GM06990 (cell line): ENCODE measurements at regions not wholly inside any gene's neighbourhood (a gene's known extent, or its start where the extent isn't known, plus 50 kb on each side); places are given as distances from the start of the nearest gene placed in this dataset.

ENCODE experiments used
- DNase-seq: peaks from one replicate; pipeline ENCODE4 v3.0.0-alpha.2; 2011; ENCODE audit not compliant: insufficient read length; ENCODE audit errors: extremely low read depth
- H3K27me3 ChIP-seq: replicated peaks from 2 replicates; pipeline ENCODE4 v1.6.0; 2011; ENCODE audit warnings: low read length; ENCODE audit not compliant: control insufficient read depth, insufficient read depth
- H3K36me3 ChIP-seq: 2 replicates; pipeline ENCODE4 v1.5.1; 2011; ENCODE audit warnings: low read length; ENCODE audit not compliant: control insufficient read depth, insufficient read depth
- H3K4me3 ChIP-seq: replicated peaks from 2 replicates; pipeline ENCODE4 v1.5.1; 2011; ENCODE audit warnings: low read depth, mild to moderate bottlenecking, control low read depth, low read length
- TF ChIP-seq, protein P1 (sequence below): IDR thresholded peaks from 2 replicates; pipeline ENCODE4 v1.5.1; 2011; ENCODE audit warnings: low read length, control low read depth, mild to moderate bottlenecking, inconsistent platforms; ENCODE audit not compliant: insufficient read depth, poor library complexity, severe bottlenecking

DNA sequence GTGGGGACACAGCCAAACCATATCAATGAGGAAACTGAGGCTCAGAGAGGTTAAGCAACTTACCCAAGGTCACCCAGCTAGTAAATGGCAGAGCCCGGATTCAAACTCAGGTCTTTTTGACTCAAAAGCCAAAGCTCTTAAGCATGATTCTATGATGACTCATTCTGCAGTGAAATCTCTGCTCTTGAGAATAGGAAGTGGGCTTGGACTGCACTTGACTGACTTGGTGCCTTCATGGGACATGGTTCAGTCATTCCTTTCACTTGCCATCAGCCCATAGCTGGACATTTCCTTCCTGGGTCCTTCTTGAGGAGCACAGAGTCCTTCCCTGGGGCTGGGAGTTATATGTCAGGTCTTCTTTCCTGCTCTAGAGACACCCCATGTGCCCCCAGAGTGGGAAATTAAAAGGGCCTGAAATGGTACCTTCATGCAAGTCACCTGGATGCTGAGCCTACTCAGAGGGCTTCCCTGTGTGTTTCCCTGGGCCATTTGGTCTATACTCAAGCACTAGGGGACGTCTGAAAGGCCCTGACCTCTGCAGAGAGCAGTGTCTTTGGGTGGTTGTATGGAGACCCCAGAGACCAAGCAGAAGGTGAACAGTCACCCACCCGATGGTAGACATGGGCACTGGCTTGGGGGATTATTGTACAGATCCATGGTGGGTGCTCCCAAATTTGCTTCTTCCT lies 62.4 kb upstream of the SDK1 start:
- TF ChIP-seq, protein P1, sequence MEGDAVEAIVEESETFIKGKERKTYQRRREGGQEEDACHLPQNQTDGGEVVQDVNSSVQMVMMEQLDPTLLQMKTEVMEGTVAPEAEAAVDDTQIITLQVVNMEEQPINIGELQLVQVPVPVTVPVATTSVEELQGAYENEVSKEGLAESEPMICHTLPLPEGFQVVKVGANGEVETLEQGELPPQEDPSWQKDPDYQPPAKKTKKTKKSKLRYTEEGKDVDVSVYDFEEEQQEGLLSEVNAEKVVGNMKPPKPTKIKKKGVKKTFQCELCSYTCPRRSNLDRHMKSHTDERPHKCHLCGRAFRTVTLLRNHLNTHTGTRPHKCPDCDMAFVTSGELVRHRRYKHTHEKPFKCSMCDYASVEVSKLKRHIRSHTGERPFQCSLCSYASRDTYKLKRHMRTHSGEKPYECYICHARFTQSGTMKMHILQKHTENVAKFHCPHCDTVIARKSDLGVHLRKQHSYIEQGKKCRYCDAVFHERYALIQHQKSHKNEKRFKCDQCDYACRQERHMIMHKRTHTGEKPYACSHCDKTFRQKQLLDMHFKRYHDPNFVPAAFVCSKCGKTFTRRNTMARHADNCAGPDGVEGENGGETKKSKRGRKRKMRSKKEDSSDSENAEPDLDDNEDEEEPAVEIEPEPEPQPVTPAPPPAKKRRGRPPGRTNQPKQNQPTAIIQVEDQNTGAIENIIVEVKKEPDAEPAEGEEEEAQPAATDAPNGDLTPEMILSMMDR, result no peak
- H3K36me3 ChIP-seq, result no peaks in the 10 kb centered on the region
- no peak for DNase-seq
- no peak overlapping the region for H3K4me3 ChIP-seq
- no peaks in the 10 kb centered on the region for H3K27me3 ChIP-seq

DNA sequence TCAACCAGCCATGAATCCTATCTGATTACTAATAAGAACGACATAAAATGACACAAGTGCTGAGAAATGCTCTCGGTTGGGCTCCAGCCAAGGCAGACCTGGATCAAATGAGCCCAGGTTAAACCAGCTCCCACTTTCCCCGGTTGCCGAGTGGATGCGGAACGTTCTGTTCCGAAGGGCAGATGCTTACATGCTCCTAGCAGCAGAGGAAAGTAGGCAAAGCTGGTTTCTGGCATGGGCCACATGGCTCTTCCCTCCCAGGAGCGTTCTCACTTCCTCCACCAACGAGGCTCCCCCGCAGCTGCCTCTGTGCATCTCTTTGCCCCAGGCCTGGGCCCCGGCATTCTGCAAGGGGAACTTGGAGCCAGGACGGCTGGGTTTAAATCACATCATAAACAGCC lies 61.8 kb upstream of the SDK1 start:
- H3K36me3 ChIP-seq, result no peaks in the 10 kb centered on the region
- TF ChIP-seq, protein P1, result no peak
- no peak for DNase-seq
- no peak overlapping the region for H3K4me3 ChIP-seq
- no peaks in the 10 kb centered on the region for H3K27me3 ChIP-seq

DNA sequence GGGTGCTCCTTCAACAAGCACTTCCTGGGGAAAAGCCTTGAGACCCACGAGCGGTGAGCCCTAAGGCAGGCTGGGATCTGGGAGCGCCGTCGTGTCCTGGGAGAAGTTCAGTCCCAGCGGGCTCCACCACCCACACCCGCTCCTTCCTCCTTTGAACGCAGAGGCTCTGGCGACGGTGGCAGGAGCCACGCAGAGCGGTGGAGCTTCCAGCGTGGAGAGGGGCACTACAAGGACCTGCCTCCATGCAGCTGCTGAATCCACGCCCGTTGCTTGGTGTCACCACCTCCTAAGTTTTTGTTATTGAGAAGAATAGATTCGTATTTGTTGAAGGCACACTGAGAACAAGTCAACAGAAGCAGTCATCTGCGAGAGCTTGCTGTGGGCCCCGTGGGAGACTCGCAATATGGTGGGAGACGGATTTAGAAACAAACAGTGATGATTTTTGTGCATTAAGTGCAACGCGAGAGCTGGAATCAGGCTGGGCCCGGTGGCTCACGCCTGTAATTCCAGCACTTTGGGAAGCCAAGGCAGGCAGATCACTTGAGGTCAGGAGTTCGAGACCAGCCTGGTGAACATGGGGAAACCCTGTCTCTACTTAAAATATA lies 60.1 kb upstream of the SDK1 start:
- Histone ChIP-seq H3K27me3 (no peaks in the 10 kb centered on the region; the same call in 1 of the 2 replicates), H3K4me3 (no peak overlapping the region), H3K36me3 (no peaks in the 10 kb centered on the region)
- TF ChIP-seq, protein P1, result no peak
- no peak for DNase-seq

DNA sequence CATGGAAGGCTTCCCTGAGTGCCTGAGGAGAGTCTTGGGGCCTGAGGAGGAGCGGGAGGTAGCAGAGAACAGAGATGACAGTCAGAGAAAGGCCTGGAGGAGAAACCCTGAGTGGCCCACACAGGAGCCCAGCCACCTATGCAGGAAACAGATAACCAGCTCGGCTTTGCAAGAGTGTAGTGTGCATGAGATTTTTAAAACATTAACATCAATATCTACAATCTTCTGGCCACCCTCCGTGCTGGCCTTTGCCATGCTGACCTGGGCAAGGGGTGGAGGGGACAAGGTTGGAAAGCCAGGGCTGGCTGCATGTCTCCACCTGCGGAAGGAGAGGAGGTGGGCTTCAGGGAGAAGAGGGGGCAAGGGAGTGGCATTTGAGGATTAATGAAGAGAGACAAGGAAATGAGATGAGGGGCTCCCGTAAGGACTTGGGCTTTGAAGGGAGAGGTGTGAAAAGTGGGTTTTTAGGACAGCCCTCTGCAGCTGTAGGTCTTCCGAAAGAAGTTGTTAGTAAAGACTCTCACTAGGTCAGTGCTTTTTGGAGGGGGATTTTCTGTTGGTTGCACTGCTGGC lies 59.3 kb upstream of the SDK1 start:
- Histone ChIP-seq H3K27me3 (no peaks in the 10 kb centered on the region; the same call in 1 of the 2 replicates), H3K36me3 (no peaks in the 10 kb centered on the region), H3K4me3 (no peak overlapping the region)
- DNase-seq, result no peak
- TF ChIP-seq, protein P1, result no peak

DNA sequence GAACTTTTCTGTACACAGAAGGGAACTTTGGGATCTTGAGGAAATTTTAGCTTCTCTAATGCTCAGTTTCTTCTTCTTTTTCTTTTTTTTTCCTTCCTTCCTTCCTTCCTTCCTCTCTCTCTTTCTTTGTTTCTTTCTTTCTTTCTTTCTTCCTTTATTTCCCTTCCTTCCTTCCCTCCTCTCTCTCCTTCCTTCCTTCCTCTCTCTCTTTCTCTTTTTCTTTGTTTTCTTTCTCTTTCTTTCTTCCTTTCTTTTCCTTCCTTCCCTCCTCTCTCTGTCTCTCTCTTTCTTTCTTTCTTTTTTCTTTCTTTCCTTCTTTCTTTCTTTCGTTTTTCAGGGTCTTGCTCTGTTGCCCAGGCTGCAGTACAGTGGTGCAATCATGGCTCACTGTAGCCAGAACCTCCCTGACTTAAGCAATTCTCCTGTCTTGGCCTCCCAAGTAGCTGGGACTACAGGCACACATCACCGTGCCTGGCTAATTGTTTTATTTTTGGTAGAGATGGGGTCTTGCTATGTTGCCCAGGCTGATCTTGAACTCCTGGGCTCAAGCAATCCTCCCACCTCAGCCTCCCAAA lies 58.6 kb upstream of the SDK1 start:
- no peak for DNase-seq
- TF ChIP-seq, protein P1, result no peak
- no peaks in the 10 kb centered on the region for H3K36me3 ChIP-seq
- H3K4me3 ChIP-seq, result no peak overlapping the region
- no peaks in the 10 kb centered on the region; the same call in 1 of the 2 replicates for H3K27me3 ChIP-seq
